Suprapubic skin (tissue), 4 donors: ENCODE measurements at regions not wholly inside any gene's neighbourhood (a gene's known extent, or its start where the extent isn't known, plus 50 kb on each side); places are given as distances from the start of the nearest gene placed in this dataset.

Source experiments
- DNase-seq, 2 donors: peaks; one replicate each; pipeline ENCODE4 v3.0.0-alpha.2; 2019; ENCODE audit warnings: low spot score in 2 of 2
- H3K27ac ChIP-seq: fragments of 200-600 bp; sonication (generic); one replicate; pipeline ENCODE4 v1.5.1; 2019
- H3K27me3 ChIP-seq: fragments of 200-600 bp; sonication (generic); one replicate; pipeline ENCODE4 v1.5.1; 2019
- H3K36me3 ChIP-seq: fragments of 200-600 bp; sonication (generic); one replicate; pipeline ENCODE4 v1.5.1; 2019
- H3K4me1 ChIP-seq: fragments of 200-600 bp; sonication (generic); one replicate; pipeline ENCODE4 v1.5.1; 2019
- H3K4me3 ChIP-seq: fragments of 200-600 bp; sonication (generic); one replicate; pipeline ENCODE4 v1.5.1; 2019; ENCODE audit warnings: mild to moderate bottlenecking
- H3K9me3 ChIP-seq: fragments of 200-600 bp; sonication (generic); one replicate; pipeline ENCODE4 v1.5.1; 2019
- CTCF ChIP-seq, 2 donors: fragments of 200-600 bp in 1 of 2; fragments of 450-650 bp in 1 of 2; sonication (generic) in 1 of 2; IDR thresholded peaks; one replicate each; pipeline ENCODE4 v1.5.1; 2016 to 2019; ENCODE audit warnings: antibody characterized with exemption in 2 of 2, mild to moderate bottlenecking in 1 of 2, moderate library complexity in 1 of 2
- EP300 ChIP-seq: sonication (generic); formaldehyde crosslinking; IDR thresholded peaks from one replicate; pipeline ENCODE4 v1.6.1; 2017; ENCODE audit warnings: antibody characterized with exemption
- POLR2A ChIP-seq, 2 donors: fragments of 450-650 bp; IDR thresholded peaks; one replicate each; pipeline ENCODE4 v1.6.1; 2017; ENCODE audit warnings: antibody characterized with exemption in 2 of 2, mild to moderate bottlenecking in 2 of 2, moderate library complexity in 2 of 2
- POLR2AphosphoS5 ChIP-seq, 3 donors: sonication (generic); formaldehyde crosslinking; IDR thresholded peaks; one replicate each; pipeline ENCODE4 v1.6.1; 2017; ENCODE audit warnings: antibody characterized with exemption in 3 of 3
- WGBS: methylation state at CpG from one replicate; pipeline ENCODE4 v1.1.5; 2018; 5-methylcytosine and 5-hydroxymethylcytosine counted together

GRCh38 chr17:6005939-6006338 is 64.2 kb upstream of the WSCD1 start:
- no peaks in the 10 kb centered on the region for H3K4me1 ChIP-seq
- 61% methylated on average over 6 of the region's 6 CpGs for WGBS
- no peak overlapping the region for H3K27ac ChIP-seq
- H3K9me3 ChIP-seq = no peaks in the 10 kb centered on the region
- H3K27me3 ChIP-seq = peaks cover 4% of the 10 kb centered on the region
- H3K4me3 ChIP-seq = no peak overlapping the region
- no peaks in the 10 kb centered on the region for H3K36me3 ChIP-seq
- TF ChIP-seq CTCF (IDR thresholded peaks at IDR 0.05) (no peak), POLR2A (IDR thresholded peaks at IDR 0.05) (no peak)
- no peak for DNase-seq

GRCh38 chr17:6011206-6011605 is 59.0 kb upstream of the WSCD1 start:
- 26% methylated on average over 1 of the region's 1 CpG for WGBS
- H3K4me3 ChIP-seq = no peak overlapping the region
- H3K27ac ChIP-seq = no peak overlapping the region
- DNase-seq = no peak
- H3K36me3 ChIP-seq = no peaks in the 10 kb centered on the region
- peaks cover 4% of the 10 kb centered on the region for H3K27me3 ChIP-seq
- H3K4me1 ChIP-seq = no peaks in the 10 kb centered on the region
- no peak for TF ChIP-seq EP300
- no peaks in the 10 kb centered on the region for H3K9me3 ChIP-seq

GRCh38 chr17:6018788-6019187 is 51.4 kb upstream of the WSCD1 start:
- no peaks in the 10 kb centered on the region for H3K9me3 ChIP-seq
- H3K4me1 ChIP-seq = no peaks in the 10 kb centered on the region
- peaks cover 22% of the 10 kb centered on the region for H3K27me3 ChIP-seq
- no peak overlapping the region for H3K4me3 ChIP-seq
- 65% methylated on average over 1 of the region's 1 CpG for WGBS
- no peak for DNase-seq
- no peaks in the 10 kb centered on the region for H3K36me3 ChIP-seq
- H3K27ac ChIP-seq = no peak overlapping the region
- TF ChIP-seq CTCF (IDR thresholded peaks at IDR 0.05) (no peak), EP300 (no peak), POLR2A (IDR thresholded peaks at IDR 0.05) (no peak), POLR2AphosphoS5 (IDR thresholded peaks at IDR 0.05) (no peak)

GRCh38 chr17:6019959-6020358 is 50.2 kb upstream of the WSCD1 start:
- 79% methylated on average over 6 of the region's 6 CpGs for WGBS

GRCh38 chr17:6020376-6021010 is 49.7 kb upstream of the WSCD1 start:
- H3K27ac ChIP-seq = no peak overlapping the region
- TF ChIP-seq POLR2A (IDR thresholded peaks at IDR 0.05) (no peak), POLR2AphosphoS5 (IDR thresholded peaks at IDR 0.05) (no peak), EP300 (no peak), CTCF (IDR thresholded peaks at IDR 0.05) (no peak)
- 75% methylated on average over 3 of the region's 3 CpGs for WGBS
- H3K9me3 ChIP-seq = no peaks in the 10 kb centered on the region
- H3K4me1 ChIP-seq = no peaks in the 10 kb centered on the region
- no peak overlapping the region for H3K4me3 ChIP-seq
- peaks cover 30% of the 10 kb centered on the region for H3K27me3 ChIP-seq
- no peak for DNase-seq
- H3K36me3 ChIP-seq = no peaks in the 10 kb centered on the region

More at GRCh38 chr17:6019959-6020358, 50.2 kb upstream of the WSCD1 start:
- DNase-seq = no peak
- Histone ChIP-seq H3K27me3 (peaks cover 26% of the 10 kb centered on the region), H3K27ac (no peak overlapping the region), H3K9me3 (no peaks in the 10 kb centered on the region), H3K36me3 (no peaks in the 10 kb centered on the region), H3K4me3 (no peak overlapping the region), H3K4me1 (no peaks in the 10 kb centered on the region)
- TF ChIP-seq POLR2A (IDR thresholded peaks at IDR 0.05) = no peak
- TF ChIP-seq POLR2AphosphoS5 (IDR thresholded peaks at IDR 0.05) = no peak
- TF ChIP-seq CTCF (IDR thresholded peaks at IDR 0.05) = no peak
- TF ChIP-seq EP300 = no peak
